ACC112 (cell line): ENCODE measurements at regions not wholly inside any gene's neighbourhood (a gene's known extent, or its start where the extent isn't known, plus 50 kb on each side); places are given as distances from the start of the nearest gene placed in this dataset.

Experiments
- H2AFZ ChIP-seq: fragments of 200-600 bp; sonication (generic); one replicate; pipeline ENCODE4 v1.6.0; 2017; ENCODE audit warnings: antibody characterized with exemption, low read length; ENCODE audit not compliant: unreplicated experiment
- H3K27ac ChIP-seq: fragments of 200-600 bp; sonication (generic); 2 replicates; pipeline ENCODE4 v1.5.1; 2014; ENCODE audit warnings: low read depth, mild to moderate bottlenecking, antibody characterized with exemption, low read length, moderate library complexity
- H3K27me3 ChIP-seq: fragments of 200-600 bp; sonication (generic); 2 replicates; pipeline ENCODE4 v1.6.1; 2014; ENCODE audit warnings: mild to moderate bottlenecking, antibody characterized with exemption, low read length, moderate library complexity, mixed read lengths; ENCODE audit not compliant: insufficient read depth
- H3K36me3 ChIP-seq: fragments of 200-600 bp; sonication (generic); 2 replicates; pipeline ENCODE4 v1.6.1; 2016; ENCODE audit warnings: mild to moderate bottlenecking, antibody characterized with exemption, low read length, moderate library complexity, mixed read lengths; ENCODE audit not compliant: insufficient read depth
- H3K4me1 ChIP-seq: fragments of 200-600 bp; sonication (generic); one replicate; pipeline ENCODE4 v1.6.1; 2016; ENCODE audit warnings: low read length, mixed read lengths; ENCODE audit not compliant: insufficient read depth, unreplicated experiment, control insufficient read depth
- H3K4me3 ChIP-seq: fragments of 200-600 bp; sonication (generic); 2 replicates; pipeline ENCODE4 v1.5.1; 2014; ENCODE audit warnings: mild to moderate bottlenecking, low read depth, low read length
- H3K79me2 ChIP-seq: fragments of 200-600 bp; sonication (generic); one replicate; pipeline ENCODE4 v1.6.0; 2016; ENCODE audit warnings: low read length; ENCODE audit not compliant: control insufficient read depth, unreplicated experiment, insufficient read depth

GRCh38 chr3:158961911-158962310 is 160.1 kb downstream of the MFSD1 start:
- Histone ChIP-seq H3K36me3 (no peaks in the 10 kb centered on the region), H2AFZ (no peak overlapping the region), H3K4me3 (no peak overlapping the region), H3K27ac (no peak overlapping the region), H3K4me1 (peaks cover 6% of the 10 kb centered on the region), H3K79me2 (no peaks in the 10 kb centered on the region), H3K27me3 (peaks cover 8% of the 10 kb centered on the region; the same call in 1 of the 2 replicates)

GRCh38 chr3:158970006-158970405 is 168.2 kb downstream of the MFSD1 start:
- H3K36me3 ChIP-seq, result no peaks in the 10 kb centered on the region
- no peaks in the 10 kb centered on the region for H3K4me1 ChIP-seq
- no peak overlapping the region for H2AFZ ChIP-seq
- no peaks in the 10 kb centered on the region for H3K79me2 ChIP-seq
- no peak overlapping the region for H3K27ac ChIP-seq
- H3K27me3 ChIP-seq, result no peaks in the 10 kb centered on the region
- H3K4me3 ChIP-seq, result no peak overlapping the region

GRCh38 chr3:158974904-158975303 is 173.1 kb downstream of the MFSD1 start:
- H3K4me1 ChIP-seq, result no peaks in the 10 kb centered on the region
- no peaks in the 10 kb centered on the region for H3K36me3 ChIP-seq
- no peaks in the 10 kb centered on the region for H3K27me3 ChIP-seq
- H2AFZ ChIP-seq, result no peak overlapping the region
- no peak overlapping the region for H3K4me3 ChIP-seq
- H3K79me2 ChIP-seq, result no peaks in the 10 kb centered on the region
- no peak overlapping the region for H3K27ac ChIP-seq

- Histone ChIP-seq H3K27me3 (no peaks in the 10 kb centered on the region), H3K4me1 (no peaks in the 10 kb centered on the region), H3K79me2 (no peaks in the 10 kb centered on the region), H3K27ac (no peak overlapping the region), H3K36me3 (no peaks in the 10 kb centered on the region), H3K4me3 (no peak overlapping the region), H2AFZ (no peak overlapping the region)
These were observed 175.1 kb downstream of the MFSD1 start for GRCh38 chr3:158976966-158977365.

GRCh38 chr3:158977497-158977896 is 175.6 kb downstream of the MFSD1 start:
- no peak overlapping the region for H2AFZ ChIP-seq
- H3K27ac ChIP-seq, result no peak overlapping the region
- H3K4me1 ChIP-seq, result no peaks in the 10 kb centered on the region
- H3K4me3 ChIP-seq, result no peak overlapping the region
- H3K79me2 ChIP-seq, result no peaks in the 10 kb centered on the region
- no peaks in the 10 kb centered on the region for H3K27me3 ChIP-seq
- no peaks in the 10 kb centered on the region for H3K36me3 ChIP-seq

- Histone ChIP-seq H3K36me3 (no peaks in the 10 kb centered on the region), H3K79me2 (no peaks in the 10 kb centered on the region), H3K27me3 (no peaks in the 10 kb centered on the region), H3K27ac (no peak overlapping the region), H3K4me3 (no peak overlapping the region), H2AFZ (no peak overlapping the region), H3K4me1 (no peaks in the 10 kb centered on the region)
These were observed 181.6 kb downstream of the MFSD1 start for GRCh38 chr3:158983216-158984099.

- Histone ChIP-seq H3K4me3 (no peak overlapping the region), H3K27me3 (peaks cover 8% of the 10 kb centered on the region), H3K4me1 (no peaks in the 10 kb centered on the region), H3K79me2 (no peaks in the 10 kb centered on the region), H3K27ac (no peak overlapping the region), H2AFZ (no peak overlapping the region), H3K36me3 (no peaks in the 10 kb centered on the region)
These were observed 189.4 kb downstream of the MFSD1 start for GRCh38 chr3:158991146-158991705.

GRCh38 chr3:158992463-158992862 is 190.6 kb downstream of the MFSD1 start:
- H3K27me3 ChIP-seq, result peaks cover 8% of the 10 kb centered on the region
- H3K79me2 ChIP-seq, result no peaks in the 10 kb centered on the region
- no peaks in the 10 kb centered on the region for H3K36me3 ChIP-seq
- no peak overlapping the region for H2AFZ ChIP-seq
- no peaks in the 10 kb centered on the region for H3K4me1 ChIP-seq
- no peak overlapping the region for H3K4me3 ChIP-seq
- no peak overlapping the region for H3K27ac ChIP-seq

- no peaks in the 10 kb centered on the region for H3K4me1 ChIP-seq
- H3K4me3 ChIP-seq, result no peak overlapping the region
- peaks cover 8% of the 10 kb centered on the region for H3K27me3 ChIP-seq
- H3K36me3 ChIP-seq, result no peaks in the 10 kb centered on the region
- H3K79me2 ChIP-seq, result no peaks in the 10 kb centered on the region
- no peak overlapping the region for H3K27ac ChIP-seq
- H2AFZ ChIP-seq, result no peak overlapping the region
These were observed 192.5 kb downstream of the MFSD1 start for GRCh38 chr3:158994386-158994785.

GRCh38 chr3:159001711-159002110 is 199.9 kb downstream of the MFSD1 start:
- no peaks in the 10 kb centered on the region for H3K4me1 ChIP-seq
- no peaks in the 10 kb centered on the region; the same call in 1 of the 2 replicates for H3K27me3 ChIP-seq
- no peak overlapping the region for H2AFZ ChIP-seq
- no peaks in the 10 kb centered on the region for H3K79me2 ChIP-seq
- no peaks in the 10 kb centered on the region for H3K36me3 ChIP-seq
- no peak overlapping the region for H3K4me3 ChIP-seq
- H3K27ac ChIP-seq, result no peak overlapping the region

GRCh38 chr3:159005137-159005536 is 203.3 kb downstream of the MFSD1 start:
- Histone ChIP-seq H3K27ac (no peak overlapping the region), H3K4me3 (no peak overlapping the region), H3K36me3 (no peaks in the 10 kb centered on the region), H3K27me3 (no peaks in the 10 kb centered on the region; the same call in 1 of the 2 replicates), H3K4me1 (no peaks in the 10 kb centered on the region), H2AFZ (no peak overlapping the region), H3K79me2 (no peaks in the 10 kb centered on the region)
